ENCODE measurements at regions not wholly inside any gene's neighbourhood (a gene's known extent, or its start where the extent isn't known, plus 50 kb on each side); places are given as distances from the start of the nearest gene placed in this dataset.

DNA sequence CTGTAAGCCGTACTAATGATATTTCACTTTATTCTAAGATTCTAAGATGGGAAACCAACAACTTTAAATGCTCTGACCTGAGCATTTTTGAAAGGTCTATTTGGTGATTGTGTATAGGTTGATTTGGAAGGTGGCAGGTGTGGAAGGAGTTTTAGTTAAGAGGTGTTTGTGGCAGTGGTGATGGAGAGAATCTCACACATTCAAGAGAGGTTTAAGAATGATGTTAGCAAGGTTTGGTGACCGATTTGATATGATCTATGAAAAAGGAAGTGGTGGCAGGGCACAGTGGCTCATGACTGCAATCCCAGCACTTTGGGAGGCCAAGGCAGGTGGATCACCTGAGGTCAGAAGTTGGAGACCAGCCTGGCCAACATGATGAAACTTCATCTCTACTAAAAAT is 319.2 kb upstream of the CD180 start:
- Histone ChIP-seq H2AFZ (ENCODE audit: low read depth) (no peak overlapping the region), H3K4me2 (no peak overlapping the region), H3K9me3 (no peaks in the 10 kb centered on the region), H3K9me2 (no peaks in the 10 kb centered on the region), H3K4me3 (ENCODE audit: low read depth in 2 of 2, low read length in 1 of 2) (no peak overlapping the region), H3F3A (replicated peaks; ENCODE audit: insufficient read depth) (no peaks in the 10 kb centered on the region), H4K20me1 (ENCODE audit: insufficient read depth) (no peaks in the 10 kb centered on the region), H3K79me2 (ENCODE audit: insufficient read depth) (no peaks in the 10 kb centered on the region), H3K27me3 (ENCODE audit: insufficient read depth) (no peaks in the 10 kb centered on the region), H3K36me3 (replicated peaks in 1 of 2; ENCODE audit: control insufficient read depth in 1 of 2, insufficient read depth in 2 of 2, low read length in 1 of 2) (no peaks in the 10 kb centered on the region), H3K9ac (no peak overlapping the region), H3K27ac (ENCODE audit: low read depth in 2 of 2, low read length in 1 of 2) (no peak overlapping the region), H3K4me1 (ENCODE audit: control insufficient read depth in 1 of 2, insufficient read depth in 2 of 2, low read depth in 1 of 2, low read length in 1 of 2) (no peaks in the 10 kb centered on the region; a peak in 1 of 4 replicates)
- ChIA-PET POLR2A (no interaction called here), CTCF (no interaction called here)
- 32% methylated on average over 2 of the region's 2 CpGs for WGBS (ENCODE audit: low lambda C conversion rate)
- TF ChIP-seq EZH2phosphoT487 (IDR thresholded peaks at IDR 0.05; ENCODE audit: borderline replicate concordance, low read depth) (no peak), RXRA (IDR thresholded peaks at IDR 0.05; ENCODE audit: borderline replicate concordance, low read depth) (no peak), EP300 (IDR thresholded peaks at IDR 0.05; ENCODE audit: borderline replicate concordance in 1 of 2, low read depth in 1 of 2, low read length in 1 of 2) (no peak)
- DNase-seq: no peak

DNA sequence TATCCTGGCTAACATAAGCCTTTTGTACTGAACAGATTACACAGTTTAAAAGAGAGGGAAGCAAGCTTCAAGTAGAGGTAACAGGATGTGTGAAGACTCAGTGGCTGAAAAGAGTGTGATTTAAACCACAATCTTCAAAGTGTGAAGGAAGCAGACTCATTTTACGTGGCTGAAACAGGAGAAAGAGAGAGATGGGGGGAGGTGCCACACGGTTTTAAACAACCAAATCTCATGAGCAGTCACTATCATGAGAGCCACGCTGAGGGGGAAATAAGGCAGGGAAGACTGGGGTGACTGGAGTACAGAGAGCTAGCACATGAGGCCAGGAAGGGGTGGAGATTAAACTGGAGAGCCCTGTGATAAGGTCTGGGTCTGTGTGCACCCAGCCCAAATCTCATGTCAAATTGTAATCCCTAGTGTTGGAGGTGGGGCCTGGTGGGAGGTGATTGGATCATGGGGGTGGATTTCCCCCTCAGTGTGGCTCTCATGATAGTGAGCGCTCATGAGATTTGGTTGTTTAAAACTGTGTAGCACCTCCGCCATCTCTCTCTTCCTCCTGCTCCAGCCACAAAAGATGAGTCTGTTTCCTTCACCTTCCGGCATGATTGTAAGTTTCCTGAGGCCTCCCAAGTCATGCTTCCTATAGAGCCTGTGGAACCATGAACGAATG is 318.6 kb upstream of the CD180 start:
- H3K9me2 ChIP-seq: no peaks in the 10 kb centered on the region
- no peaks in the 10 kb centered on the region for H3K9me3 ChIP-seq
- H2AFZ ChIP-seq (ENCODE audit: low read depth): no peak overlapping the region
- TF ChIP-seq, protein P1, sequence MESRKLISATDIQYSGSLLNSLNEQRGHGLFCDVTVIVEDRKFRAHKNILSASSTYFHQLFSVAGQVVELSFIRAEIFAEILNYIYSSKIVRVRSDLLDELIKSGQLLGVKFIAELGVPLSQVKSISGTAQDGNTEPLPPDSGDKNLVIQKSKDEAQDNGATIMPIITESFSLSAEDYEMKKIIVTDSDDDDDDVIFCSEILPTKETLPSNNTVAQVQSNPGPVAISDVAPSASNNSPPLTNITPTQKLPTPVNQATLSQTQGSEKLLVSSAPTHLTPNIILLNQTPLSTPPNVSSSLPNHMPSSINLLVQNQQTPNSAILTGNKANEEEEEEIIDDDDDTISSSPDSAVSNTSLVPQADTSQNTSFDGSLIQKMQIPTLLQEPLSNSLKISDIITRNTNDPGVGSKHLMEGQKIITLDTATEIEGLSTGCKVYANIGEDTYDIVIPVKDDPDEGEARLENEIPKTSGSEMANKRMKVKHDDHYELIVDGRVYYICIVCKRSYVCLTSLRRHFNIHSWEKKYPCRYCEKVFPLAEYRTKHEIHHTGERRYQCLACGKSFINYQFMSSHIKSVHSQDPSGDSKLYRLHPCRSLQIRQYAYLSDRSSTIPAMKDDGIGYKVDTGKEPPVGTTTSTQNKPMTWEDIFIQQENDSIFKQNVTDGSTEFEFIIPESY (IDR thresholded peaks at IDR 0.05; ENCODE audit: borderline replicate concordance, low read depth): no peak
- TF ChIP-seq FOSL2 (IDR thresholded peaks at IDR 0.05; ENCODE audit: borderline replicate concordance, low read depth): no peak
- TF ChIP-seq, protein P2, sequence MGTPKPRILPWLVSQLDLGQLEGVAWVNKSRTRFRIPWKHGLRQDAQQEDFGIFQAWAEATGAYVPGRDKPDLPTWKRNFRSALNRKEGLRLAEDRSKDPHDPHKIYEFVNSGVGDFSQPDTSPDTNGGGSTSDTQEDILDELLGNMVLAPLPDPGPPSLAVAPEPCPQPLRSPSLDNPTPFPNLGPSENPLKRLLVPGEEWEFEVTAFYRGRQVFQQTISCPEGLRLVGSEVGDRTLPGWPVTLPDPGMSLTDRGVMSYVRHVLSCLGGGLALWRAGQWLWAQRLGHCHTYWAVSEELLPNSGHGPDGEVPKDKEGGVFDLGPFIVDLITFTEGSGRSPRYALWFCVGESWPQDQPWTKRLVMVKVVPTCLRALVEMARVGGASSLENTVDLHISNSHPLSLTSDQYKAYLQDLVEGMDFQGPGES (IDR thresholded peaks at IDR 0.05; ENCODE audit: low read depth, low read length): no peak
- TF ChIP-seq EP300 (IDR thresholded peaks at IDR 0.05; ENCODE audit: borderline replicate concordance in 1 of 2, low read depth in 1 of 2, low read length in 1 of 2): no peak
- no peak for TF ChIP-seq MEF2A (IDR thresholded peaks at IDR 0.05; ENCODE audit: borderline replicate concordance, low read depth)
- TF ChIP-seq, protein P3, sequence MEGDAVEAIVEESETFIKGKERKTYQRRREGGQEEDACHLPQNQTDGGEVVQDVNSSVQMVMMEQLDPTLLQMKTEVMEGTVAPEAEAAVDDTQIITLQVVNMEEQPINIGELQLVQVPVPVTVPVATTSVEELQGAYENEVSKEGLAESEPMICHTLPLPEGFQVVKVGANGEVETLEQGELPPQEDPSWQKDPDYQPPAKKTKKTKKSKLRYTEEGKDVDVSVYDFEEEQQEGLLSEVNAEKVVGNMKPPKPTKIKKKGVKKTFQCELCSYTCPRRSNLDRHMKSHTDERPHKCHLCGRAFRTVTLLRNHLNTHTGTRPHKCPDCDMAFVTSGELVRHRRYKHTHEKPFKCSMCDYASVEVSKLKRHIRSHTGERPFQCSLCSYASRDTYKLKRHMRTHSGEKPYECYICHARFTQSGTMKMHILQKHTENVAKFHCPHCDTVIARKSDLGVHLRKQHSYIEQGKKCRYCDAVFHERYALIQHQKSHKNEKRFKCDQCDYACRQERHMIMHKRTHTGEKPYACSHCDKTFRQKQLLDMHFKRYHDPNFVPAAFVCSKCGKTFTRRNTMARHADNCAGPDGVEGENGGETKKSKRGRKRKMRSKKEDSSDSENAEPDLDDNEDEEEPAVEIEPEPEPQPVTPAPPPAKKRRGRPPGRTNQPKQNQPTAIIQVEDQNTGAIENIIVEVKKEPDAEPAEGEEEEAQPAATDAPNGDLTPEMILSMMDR (IDR thresholded peaks at IDR 0.05): no peak
- TF ChIP-seq GABPA (IDR thresholded peaks at IDR 0.05; ENCODE audit: low read depth): no peak
- no peak for TF ChIP-seq POLR2AphosphoS5 (IDR thresholded peaks at IDR 0.05; ENCODE audit: low read depth, low read length)
- no peak for TF ChIP-seq RFX5 (IDR thresholded peaks at IDR 0.05; ENCODE audit: low read length)
- no peak for TF ChIP-seq YY1 (IDR thresholded peaks at IDR 0.05; ENCODE audit: low read depth)
- TF ChIP-seq, protein P4, sequence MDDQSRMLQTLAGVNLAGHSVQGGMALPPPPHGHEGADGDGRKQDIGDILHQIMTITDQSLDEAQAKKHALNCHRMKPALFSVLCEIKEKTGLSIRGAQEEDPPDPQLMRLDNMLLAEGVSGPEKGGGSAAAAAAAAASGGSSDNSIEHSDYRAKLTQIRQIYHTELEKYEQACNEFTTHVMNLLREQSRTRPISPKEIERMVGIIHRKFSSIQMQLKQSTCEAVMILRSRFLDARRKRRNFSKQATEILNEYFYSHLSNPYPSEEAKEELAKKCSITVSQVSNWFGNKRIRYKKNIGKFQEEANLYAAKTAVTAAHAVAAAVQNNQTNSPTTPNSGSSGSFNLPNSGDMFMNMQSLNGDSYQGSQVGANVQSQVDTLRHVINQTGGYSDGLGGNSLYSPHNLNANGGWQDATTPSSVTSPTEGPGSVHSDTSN (IDR thresholded peaks at IDR 0.05): no peak
- TF ChIP-seq FOXM1 (IDR thresholded peaks at IDR 0.05; ENCODE audit: low read depth): no peak
- TF ChIP-seq SIN3A (IDR thresholded peaks at IDR 0.05; ENCODE audit: borderline replicate concordance, low read depth, low read length): no peak
- no peaks in the 10 kb centered on the region for H3F3A ChIP-seq (replicated peaks; ENCODE audit: insufficient read depth)
- no peaks in the 10 kb centered on the region for H3K36me3 ChIP-seq (replicated peaks in 1 of 2; ENCODE audit: control insufficient read depth in 1 of 2, insufficient read depth in 2 of 2, low read length in 1 of 2)
- DNase-seq: no peak
- no peak overlapping the region for H3K4me2 ChIP-seq
- 52% methylated on average over 7 of the region's 7 CpGs for WGBS (ENCODE audit: low lambda C conversion rate)
- ChIA-PET POLR2A (no interaction called here), CTCF (interaction anchor here (0.7 to 1.0 kb wide), 2 partner anchors 19 to 106 kb away, joined by 3 read pairs; no protein-coding TSS in a partner anchor)
- no peak overlapping the region for H3K27ac ChIP-seq (ENCODE audit: low read depth in 2 of 2, low read length in 1 of 2)
- no peaks in the 10 kb centered on the region for H3K79me2 ChIP-seq (ENCODE audit: insufficient read depth)
- H3K4me3 ChIP-seq (ENCODE audit: low read depth in 2 of 2, low read length in 1 of 2): no peak overlapping the region
- H4K20me1 ChIP-seq (ENCODE audit: insufficient read depth): no peaks in the 10 kb centered on the region
- no peaks in the 10 kb centered on the region; a peak in 1 of 4 replicates for H3K4me1 ChIP-seq (ENCODE audit: control insufficient read depth in 1 of 2, insufficient read depth in 2 of 2, low read depth in 1 of 2, low read length in 1 of 2)
- H3K27me3 ChIP-seq (ENCODE audit: insufficient read depth): no peaks in the 10 kb centered on the region
- no peak overlapping the region for H3K9ac ChIP-seq
